H9 (cell line): ENCODE measurements at regions not wholly inside any gene's neighbourhood (a gene's known extent, or its start where the extent isn't known, plus 50 kb on each side); places are given as distances from the start of the nearest gene placed in this dataset.

Source experiments
- DNase-seq: peaks from one replicate; pipeline ENCODE4 v3.0.0-alpha.2; 2017
- H2AFZ ChIP-seq: one replicate; pipeline ENCODE4 v1.6.1; 2013; ENCODE audit warnings: mild to moderate bottlenecking, low read length, control low read depth, moderate library complexity
- H2AK5ac ChIP-seq: 2 replicates; pipeline ENCODE4 v1.6.1; 2013; ENCODE audit warnings: low read length, control low read depth, mixed read lengths; ENCODE audit not compliant: insufficient read length
- H2BK120ac ChIP-seq: one replicate; pipeline ENCODE4 v1.6.1; 2013; ENCODE audit warnings: low read depth, mild to moderate bottlenecking, low read length, control low read depth, inconsistent platforms; ENCODE audit not compliant: poor library complexity, severe bottlenecking
- H2BK12ac ChIP-seq: 2 replicates; pipeline ENCODE4 v1.6.1; 2013; ENCODE audit warnings: low read length, control low read depth, mixed read lengths, low read depth; ENCODE audit not compliant: insufficient read length
- H2BK15ac ChIP-seq: 2 replicates; pipeline ENCODE4 v1.6.1; 2013; ENCODE audit warnings: low read depth, low read length, control low read depth
- H2BK20ac ChIP-seq: one replicate; pipeline ENCODE4 v1.6.1; 2013; ENCODE audit warnings: low read depth, mild to moderate bottlenecking, low read length, control low read depth, inconsistent platforms; ENCODE audit not compliant: poor library complexity, severe bottlenecking
- H2BK5ac ChIP-seq: 2 replicates; pipeline ENCODE4 v1.6.1; 2013; ENCODE audit warnings: low read length, control low read depth, mixed read lengths; ENCODE audit not compliant: insufficient read length
- H3K14ac ChIP-seq: 2 replicates; pipeline ENCODE4 v1.6.1; 2013; ENCODE audit warnings: low read length, control low read depth; ENCODE audit not compliant: insufficient read depth
- H3K18ac ChIP-seq: 2 replicates; pipeline ENCODE4 v1.6.1; 2013; ENCODE audit warnings: low read depth, mild to moderate bottlenecking, mixed read lengths, low read length, control low read depth; ENCODE audit not compliant: insufficient read length
- H3K23ac ChIP-seq: 2 replicates; pipeline ENCODE4 v1.6.1; 2013; ENCODE audit warnings: low read length, control low read depth, mixed read lengths, low read depth; ENCODE audit not compliant: insufficient read length
- H3K23me2 ChIP-seq: 2 replicates; pipeline ENCODE4 v1.6.1; 2013; ENCODE audit warnings: low read depth, mild to moderate bottlenecking, mixed read lengths, low read length, control low read depth; ENCODE audit not compliant: insufficient read length, poor library complexity, severe bottlenecking
- H3K27ac ChIP-seq: 2 replicates; pipeline ENCODE4 v1.5.1; 2013; ENCODE audit warnings: low read length, control low read depth, mixed read lengths, low read depth; ENCODE audit not compliant: insufficient read length
- H3K27me3 ChIP-seq: 2 replicates; pipeline ENCODE4 v1.6.1; 2013; ENCODE audit warnings: low read length, control low read depth, inconsistent platforms; ENCODE audit not compliant: insufficient read depth
- H3K4ac ChIP-seq: 2 replicates; pipeline ENCODE4 v1.6.1; 2013; ENCODE audit warnings: low read depth, mild to moderate bottlenecking, control low read depth, inconsistent platforms, low read length, moderate library complexity
- H3K4me1 ChIP-seq: 2 replicates; pipeline ENCODE4 v1.6.1; 2013; ENCODE audit warnings: low read length, control low read depth, inconsistent platforms; ENCODE audit not compliant: insufficient read depth
- H3K4me2 ChIP-seq: 2 replicates; pipeline ENCODE4 v1.6.1; 2013; ENCODE audit warnings: low read length, control low read depth, mixed read lengths; ENCODE audit not compliant: insufficient read length, insufficient read depth
- H3K56ac ChIP-seq: 2 replicates; pipeline ENCODE4 v1.6.1; 2013; ENCODE audit warnings: low read depth, mild to moderate bottlenecking, mixed read lengths, low read length, control low read depth; ENCODE audit not compliant: insufficient read length
- H3K79me1 ChIP-seq: 2 replicates; pipeline ENCODE4 v1.6.1; 2013; ENCODE audit warnings: low read depth, mild to moderate bottlenecking, moderate library complexity, low read length, control low read depth, inconsistent platforms; ENCODE audit not compliant: insufficient read depth, poor library complexity, severe bottlenecking
- H3K79me2 ChIP-seq: 2 replicates; pipeline ENCODE4 v1.6.1; 2013; ENCODE audit warnings: low read length, control low read depth, inconsistent platforms; ENCODE audit not compliant: insufficient read depth
- H3K9ac ChIP-seq: 2 replicates; pipeline ENCODE4 v1.6.1; 2013; ENCODE audit warnings: low read length, control low read depth, mixed read lengths; ENCODE audit not compliant: insufficient read length; ENCODE audit errors: extremely low read depth
- H3K9me3 ChIP-seq: one replicate; pipeline ENCODE4 v1.6.1; 2013; ENCODE audit warnings: low read depth, low read length, inconsistent platforms; ENCODE audit not compliant: control insufficient read depth
- H3T11ph ChIP-seq: one replicate; pipeline ENCODE4 v1.6.1; 2013; ENCODE audit warnings: mild to moderate bottlenecking, low read length, control low read depth, inconsistent platforms
- H4K20me1 ChIP-seq: one replicate; pipeline ENCODE4 v1.6.1; 2013; ENCODE audit not compliant: control insufficient read depth, insufficient read length, insufficient read depth
- H4K5ac ChIP-seq: 2 replicates; pipeline ENCODE4 v1.6.1; 2013; ENCODE audit warnings: low read depth, mild to moderate bottlenecking, mixed read lengths, low read length, control low read depth; ENCODE audit not compliant: insufficient read length
- H4K8ac ChIP-seq: replicated peaks from 2 replicates; pipeline ENCODE4 v1.6.1; 2013; ENCODE audit warnings: low read length, control low read depth, mixed read lengths, low read depth; ENCODE audit not compliant: insufficient read length
- H4K91ac ChIP-seq: 2 replicates; pipeline ENCODE4 v1.6.1; 2013; ENCODE audit warnings: low read depth, mild to moderate bottlenecking, moderate library complexity, mixed read lengths, low read length, control low read depth; ENCODE audit not compliant: insufficient read length
- H3K27ac Mint-ChIP-seq, 3 experiments: 2 replicates in 2 of 3; 3 replicates in 1 of 3; pipeline ENCODE4 v1.8.0; 2020 to 2021; ENCODE audit warnings: mixed read lengths in 3 of 3, mild to moderate bottlenecking in 1 of 3, moderate library complexity in 1 of 3
- H3K27me3 Mint-ChIP-seq: 2 replicates; pipeline ENCODE4 v1.8.0; 2021; ENCODE audit warnings: low read depth, mild to moderate bottlenecking, moderate library complexity, mixed read lengths
- H3K36me3 Mint-ChIP-seq, 3 experiments: 2 replicates in 2 of 3; 3 replicates in 1 of 3; pipeline ENCODE4 v1.8.0; 2020 to 2021; ENCODE audit warnings: low read depth in 3 of 3, mixed read lengths in 3 of 3; ENCODE audit not compliant: insufficient read depth in 1 of 3
- H3K4me1 Mint-ChIP-seq, 2 experiments: 2 replicates each; pipeline ENCODE4 v1.8.0; 2020; ENCODE audit warnings: mixed read lengths in 2 of 2
- H3K4me3 Mint-ChIP-seq, 2 experiments: 2 replicates in 1 of 2; 3 replicates in 1 of 2; pipeline ENCODE4 v1.8.0; 2020 to 2021; ENCODE audit warnings: mild to moderate bottlenecking in 2 of 2, mixed read lengths in 2 of 2, moderate library complexity in 1 of 2
- H3K9me3 Mint-ChIP-seq, 2 experiments: 2 replicates in 1 of 2; 3 replicates in 1 of 2; pipeline ENCODE4 v1.8.0; 2020; ENCODE audit warnings: mild to moderate bottlenecking in 2 of 2, mixed read lengths in 2 of 2, moderate library complexity in 1 of 2
- CTCF ChIP-seq: fragments of 200-600 bp; sonication (generic); conservative IDR thresholded peaks from 3 replicates; pipeline ENCODE4 v1.8.0; 2021; ENCODE audit warnings: antibody characterized with exemption, mild to moderate bottlenecking
- WGBS: extraction: QIAGEN DNeasy Blood & Tissue Kit; methylation state at CpG from one replicate; pipeline ENCODE4 v1.1.7; 2013; ENCODE audit warnings: missing lambda C conversion rate, low lambda C conversion rate, mixed read lengths; ENCODE audit not compliant: insufficient read length; ENCODE audit errors: extremely low coverage; 5-methylcytosine and 5-hydroxymethylcytosine counted together

- no peak for DNase-seq
- Histone ChIP-seq H2BK120ac (no peak overlapping the region), H4K20me1 (no peaks in the 10 kb centered on the region), H3K23ac (no peak overlapping the region), H3K4me2 (no peak overlapping the region), H4K8ac (no peak overlapping the region), H2BK12ac (no peak overlapping the region), H3K27ac (no peak overlapping the region), H3K27me3 (no peaks in the 10 kb centered on the region), H3K18ac (no peak overlapping the region), H3K9me3 (no peaks in the 10 kb centered on the region), H2AK5ac (no peak overlapping the region), H4K91ac (no peak overlapping the region), H3T11ph (no peak overlapping the region), H3K4me1 (no peaks in the 10 kb centered on the region), H3K4ac (no peak overlapping the region), H2BK15ac (no peak overlapping the region), H2AFZ (no peak overlapping the region), H2BK5ac (no peak overlapping the region), H3K9ac (no peak overlapping the region), H4K5ac (no peak overlapping the region), H3K56ac (no peak overlapping the region), H3K23me2 (no peaks in the 10 kb centered on the region), H3K79me2 (no peaks in the 10 kb centered on the region), H3K14ac (no peak overlapping the region), H3K79me1 (no peaks in the 10 kb centered on the region), H2BK20ac (no peak overlapping the region)
- no peak for TF ChIP-seq CTCF
- Mint-ChIP-seq H3K9me3 (peaks cover 0 to 3% of the 10 kb centered on the region in 2 experiments; a peak in 1 of 5 replicates), H3K36me3 (no peaks in the 10 kb centered on the region), H3K27ac (no peak overlapping the region), H3K4me3 (no peak overlapping the region), H3K4me1 (no peaks in the 10 kb centered on the region), H3K27me3 (peaks cover 6% of the 10 kb centered on the region)
- no CpG with 5 or more reads among the region's 3 CpGs for WGBS
Observed at GRCh38 chr11:19499999-19500398, 212.6 kb upstream of the NAV2 start.
